Activated naive CD4-positive, alpha-beta T cell treated with anti-CD3 and anti-CD28 coated beads for 36 hours (primary cell): ENCODE measurements at regions not wholly inside any gene's neighbourhood (a gene's known extent, or its start where the extent isn't known, plus 50 kb on each side); places are given as distances from the start of the nearest gene placed in this dataset.
"Not testable (repeated sequence)": the region's sequence is repeated elsewhere in the genome, so short reads cannot be mapped to it uniquely, and the experiment has no call there.

ENCODE experiments used
- CTCF ChIA-PET: fragments of 350-600 bp; sonication (Branson Sonifier 250); formaldehyde crosslinking; loops from one replicate; lab custom pipeline; 2021; ENCODE audit warnings: antibody characterized with exemption; lab: Charles Lee
- DNase-seq: peaks from one replicate; pipeline ENCODE4 v3.0.0-alpha.2; 2020
- H3K27ac Mint-ChIP-seq: one replicate; pipeline ENCODE4 v1.8.0; 2021; ENCODE audit warnings: mild to moderate bottlenecking, mixed read lengths
- H3K27me3 Mint-ChIP-seq: one replicate; pipeline ENCODE4 v1.8.0; 2021; ENCODE audit warnings: low read depth, mixed read lengths
- H3K36me3 Mint-ChIP-seq: one replicate; pipeline ENCODE4 v1.8.0; 2021; ENCODE audit warnings: low read depth, mixed read lengths
- H3K4me1 Mint-ChIP-seq: one replicate; pipeline ENCODE4 v1.8.0; 2021; ENCODE audit warnings: low read depth, mixed read lengths
- H3K4me3 Mint-ChIP-seq: one replicate; pipeline ENCODE4 v1.8.0; 2021; ENCODE audit warnings: mild to moderate bottlenecking, moderate library complexity, mixed read lengths
- H3K9me3 Mint-ChIP-seq: one replicate; pipeline ENCODE4 v1.8.0; 2021; ENCODE audit warnings: mixed read lengths
- intact Hi-C: fragments of 100-400 bp; cut with micrococcal nuclease; formaldehyde crosslinking; loops from one replicate; pipeline ENCODE4 v1.15.1; 2023

GRCh38 chr3:107470496-107470895, 52.3 kb upstream of the BBX start:
- H3K4me3 Mint-ChIP-seq, H3K27me3 Mint-ChIP-seq, intact Hi-C loops, H3K27ac Mint-ChIP-seq, H3K4me1 Mint-ChIP-seq, DNase-seq, CTCF ChIA-PET, H3K36me3 Mint-ChIP-seq: not testable (repeated sequence)
- H3K9me3 Mint-ChIP-seq: peaks cover 14% of the 10 kb centered on the region
